Urinary bladder (tissue), 3 donors: ENCODE measurements at regions not wholly inside any gene's neighbourhood (a gene's known extent, or its start where the extent isn't known, plus 50 kb on each side); places are given as distances from the start of the nearest gene placed in this dataset.
A peak's percentile ranks its signal among the peaks of the same experiment; 100 is the strongest.
"Not testable (repeated sequence)": the region's sequence is repeated elsewhere in the genome, so short reads cannot be mapped to it uniquely, and the experiment has no call there.

Experiments
- DNase-seq: peaks from one replicate; pipeline ENCODE4 v3.0.0-alpha.2; 2015; ENCODE audit errors: extremely low spot score
- H3K27ac ChIP-seq: one replicate; pipeline ENCODE4 v1.5.1; 2013; ENCODE audit warnings: low read depth, mild to moderate bottlenecking, moderate library complexity
- H3K36me3 ChIP-seq: one replicate; pipeline ENCODE4 v1.6.1; 2013; ENCODE audit warnings: mild to moderate bottlenecking, moderate library complexity; ENCODE audit not compliant: insufficient read depth
- H3K4me1 ChIP-seq: one replicate; pipeline ENCODE4 v1.6.1; 2013; ENCODE audit warnings: mild to moderate bottlenecking, moderate library complexity; ENCODE audit not compliant: insufficient read depth
- H3K4me3 ChIP-seq: one replicate; pipeline ENCODE4 v1.5.1; 2013; ENCODE audit warnings: low read depth, low read length
- WGBS: extraction: QIAGEN DNeasy Blood & Tissue Kit; methylation state at CpG from one replicate; pipeline ENCODE4 v1.1.7; 2013; 5-methylcytosine and 5-hydroxymethylcytosine counted together
- donor health status: healthy with polysubstance abuse.
- donor health status: healthy.

DNA sequence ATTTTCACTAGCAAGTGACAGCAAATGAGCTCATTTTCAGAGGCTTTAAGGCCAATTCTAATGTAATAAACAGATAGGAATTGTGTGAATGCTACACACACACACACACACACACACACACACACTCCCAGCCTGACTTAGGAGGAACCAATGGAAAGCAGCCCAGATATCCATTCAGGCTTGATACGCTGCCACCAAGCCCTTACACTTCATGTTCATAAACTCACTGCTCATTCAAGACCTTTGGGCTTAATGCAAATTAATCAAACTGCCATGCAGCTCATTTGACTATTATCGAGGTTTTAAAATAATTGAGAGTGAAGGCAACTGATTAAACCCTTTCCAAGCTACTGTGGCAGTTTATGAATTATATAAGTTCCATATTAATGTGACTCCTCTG lies 298.9 kb upstream of the NCKAP5 start:
- Histone ChIP-seq H3K36me3 (no peaks in the 10 kb centered on the region), H3K27ac (no peak overlapping the region), H3K4me3 (no peak overlapping the region), H3K4me1 (no peaks in the 10 kb centered on the region)
- DNase-seq: no peak
- 59% methylated on average over 2 of the region's 2 CpGs for WGBS

DNA sequence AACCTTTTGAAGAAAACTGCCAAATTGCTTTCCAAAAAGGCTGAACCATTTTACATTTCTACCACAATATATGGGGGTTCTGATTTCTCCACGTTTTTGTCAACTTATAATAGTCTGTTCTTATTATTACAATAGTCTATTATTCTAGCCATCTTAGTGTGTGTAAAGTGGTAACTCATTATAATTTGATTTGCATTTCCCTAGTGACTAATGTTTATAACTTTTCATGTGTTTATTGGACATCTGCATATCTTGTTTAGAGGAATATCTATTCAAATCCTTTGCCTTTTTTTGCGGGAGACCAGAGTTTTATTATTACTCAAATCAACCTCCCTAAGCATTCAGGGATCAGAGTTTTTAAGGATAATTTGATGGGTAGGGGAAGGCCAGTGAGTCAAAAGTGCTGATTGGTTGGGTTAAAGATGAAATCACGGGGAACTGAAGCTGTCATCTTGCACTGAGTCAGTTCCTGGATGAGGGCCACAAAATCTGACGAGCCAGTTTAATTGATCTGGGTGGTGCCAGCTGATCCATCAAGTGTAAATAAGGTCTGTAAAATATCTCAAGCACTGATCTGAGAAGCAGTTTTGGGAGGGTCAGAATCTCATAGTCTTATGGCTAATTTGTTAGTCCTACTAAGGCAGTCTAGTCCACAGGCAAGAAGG lies 303.4 kb upstream of the NCKAP5 start:
- no peaks in the 10 kb centered on the region for H3K36me3 ChIP-seq
- no peak for DNase-seq
- H3K4me3 ChIP-seq: no peak overlapping the region
- no peaks in the 10 kb centered on the region for H3K4me1 ChIP-seq
- WGBS: 61% methylated on average over 4 of the region's 4 CpGs
- no peak overlapping the region for H3K27ac ChIP-seq

DNA sequence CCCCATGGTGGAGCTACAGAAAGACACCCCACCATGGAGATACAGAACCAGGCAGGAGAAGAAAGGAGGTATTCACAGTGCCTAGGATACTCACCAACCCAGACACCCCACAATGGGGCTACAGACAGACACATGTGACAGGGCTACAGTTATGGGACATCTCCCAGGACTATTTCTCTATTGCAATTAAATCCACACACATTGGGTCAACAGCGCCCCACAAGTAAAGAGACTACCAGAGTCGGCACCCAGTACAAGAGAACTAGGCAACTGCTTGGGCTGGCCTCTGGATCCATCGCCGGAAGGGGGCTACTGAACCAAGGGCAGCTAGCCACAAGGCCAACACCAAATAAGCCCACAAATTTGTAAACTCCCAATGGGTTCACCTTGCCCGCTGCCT lies 310.1 kb upstream of the NCKAP5 start:
- Histone ChIP-seq H3K27ac (no peak overlapping the region), H3K36me3 (no peaks in the 10 kb centered on the region), H3K4me1 (no peaks in the 10 kb centered on the region), H3K4me3 (no peak overlapping the region)
- no peak for DNase-seq
- 95% methylated on average over 5 of the region's 5 CpGs for WGBS

DNA sequence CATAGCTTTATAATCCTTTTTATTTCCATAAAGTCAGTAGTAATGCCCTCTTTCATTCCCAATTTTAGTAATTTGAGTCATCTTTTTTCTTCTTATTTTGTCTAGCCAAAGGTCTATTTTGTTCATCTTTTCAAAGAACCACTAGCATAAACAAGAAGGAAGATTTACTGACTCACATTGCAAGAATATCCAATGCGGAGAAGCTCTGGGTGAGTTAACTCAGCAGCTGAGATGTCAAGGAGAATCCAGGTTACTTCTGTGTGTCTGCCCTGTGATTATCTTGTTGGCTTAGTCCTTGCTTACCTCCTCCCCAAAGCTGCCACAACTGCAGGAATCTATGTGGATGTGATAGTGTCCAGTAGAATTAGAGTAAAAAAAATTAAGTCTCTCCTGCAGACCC lies 311.4 kb upstream of the NCKAP5 start:
- Histone ChIP-seq H3K27ac (no peak overlapping the region), H3K4me1 (no peaks in the 10 kb centered on the region), H3K4me3 (no peak overlapping the region), H3K36me3 (no peaks in the 10 kb centered on the region)
- WGBS: 86% methylated on average over 1 of the region's 1 CpG
- no peak for DNase-seq

DNA sequence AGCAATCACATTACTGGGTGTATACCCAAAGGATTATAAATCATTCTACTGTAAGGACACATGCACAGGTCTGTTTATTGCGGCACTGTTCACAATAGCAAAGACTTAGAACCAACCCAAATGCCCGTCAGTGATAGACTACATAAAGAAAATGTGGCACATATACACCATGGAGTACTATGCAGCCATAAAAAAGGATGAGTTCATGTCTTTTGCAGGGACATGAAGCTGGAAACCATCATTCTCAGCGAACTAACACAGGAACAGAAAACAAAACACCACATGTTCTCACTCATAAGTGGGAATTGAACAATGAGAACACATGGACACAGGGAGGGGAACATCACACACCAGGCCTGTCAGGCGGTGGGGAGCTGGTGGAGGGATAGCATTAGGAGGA lies 313.9 kb upstream of the NCKAP5 start:
- not testable (repeated sequence) for H3K27ac ChIP-seq, H3K4me3 ChIP-seq, DNase-seq, H3K36me3 ChIP-seq, H3K4me1 ChIP-seq
- 82% methylated on average over 4 of the region's 4 CpGs for WGBS

DNA sequence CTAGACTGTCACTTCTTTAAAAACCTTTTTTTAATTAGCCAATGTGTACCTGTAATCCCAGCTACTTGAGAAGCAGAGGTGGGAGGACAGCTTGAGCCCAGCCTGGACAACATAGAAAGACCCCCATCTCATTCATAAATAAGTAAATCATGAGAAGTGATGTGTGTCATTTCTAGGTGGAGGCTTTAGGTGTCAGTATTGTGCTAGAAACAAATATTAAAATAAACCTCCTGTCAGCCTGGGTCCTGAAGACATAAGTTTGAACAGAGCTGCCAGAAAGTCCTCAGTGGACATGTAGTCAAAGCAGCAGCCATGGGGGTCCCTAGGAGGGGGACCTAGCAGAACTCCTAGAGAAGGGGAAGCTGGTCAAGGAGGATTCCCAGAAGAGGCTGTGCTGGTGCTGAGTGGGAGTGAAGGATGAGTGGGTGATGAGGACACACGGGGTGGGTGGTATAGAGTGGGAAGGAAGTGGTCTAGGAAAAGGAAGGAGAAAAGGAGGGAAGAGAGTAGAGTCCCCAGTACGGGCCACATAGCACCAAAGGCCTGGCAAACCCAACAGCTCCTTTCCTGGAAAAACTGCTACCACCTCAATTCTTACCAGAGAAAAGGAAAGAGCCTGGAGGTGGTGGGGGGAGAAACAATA lies 316.6 kb upstream of the NCKAP5 start:
- WGBS: 84% methylated on average over 2 of the region's 2 CpGs
- Histone ChIP-seq H3K36me3 (no peaks in the 10 kb centered on the region), H3K4me1 (no peaks in the 10 kb centered on the region), H3K4me3 (no peak overlapping the region), H3K27ac (no peak overlapping the region)
- DNase-seq: no peak

DNA sequence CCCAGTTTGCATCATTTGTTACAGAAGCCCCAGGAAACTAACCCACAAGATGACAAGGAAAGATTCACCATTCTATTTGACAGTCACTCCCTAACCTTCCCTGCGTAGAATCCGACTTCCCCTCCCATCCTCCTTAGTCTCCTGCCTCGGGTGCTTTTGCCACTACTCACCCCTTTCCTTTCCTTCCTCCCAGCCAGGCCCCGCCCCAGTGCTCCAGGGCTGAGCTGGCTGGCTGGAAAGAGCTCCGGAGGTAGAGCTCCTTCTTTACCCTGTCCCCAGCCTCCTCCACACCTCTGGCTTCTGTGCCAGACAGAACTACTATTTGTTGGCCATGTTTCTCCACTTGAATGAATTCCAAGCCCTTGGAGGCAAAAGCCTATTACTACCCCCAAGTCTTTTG lies 317.6 kb upstream of the NCKAP5 start:
- Histone ChIP-seq H3K4me1 (no peaks in the 10 kb centered on the region), H3K27ac (no peak overlapping the region), H3K36me3 (no peaks in the 10 kb centered on the region), H3K4me3 (no peak overlapping the region)
- no peak for DNase-seq
- WGBS: 61% methylated on average over 5 of the region's 5 CpGs

DNA sequence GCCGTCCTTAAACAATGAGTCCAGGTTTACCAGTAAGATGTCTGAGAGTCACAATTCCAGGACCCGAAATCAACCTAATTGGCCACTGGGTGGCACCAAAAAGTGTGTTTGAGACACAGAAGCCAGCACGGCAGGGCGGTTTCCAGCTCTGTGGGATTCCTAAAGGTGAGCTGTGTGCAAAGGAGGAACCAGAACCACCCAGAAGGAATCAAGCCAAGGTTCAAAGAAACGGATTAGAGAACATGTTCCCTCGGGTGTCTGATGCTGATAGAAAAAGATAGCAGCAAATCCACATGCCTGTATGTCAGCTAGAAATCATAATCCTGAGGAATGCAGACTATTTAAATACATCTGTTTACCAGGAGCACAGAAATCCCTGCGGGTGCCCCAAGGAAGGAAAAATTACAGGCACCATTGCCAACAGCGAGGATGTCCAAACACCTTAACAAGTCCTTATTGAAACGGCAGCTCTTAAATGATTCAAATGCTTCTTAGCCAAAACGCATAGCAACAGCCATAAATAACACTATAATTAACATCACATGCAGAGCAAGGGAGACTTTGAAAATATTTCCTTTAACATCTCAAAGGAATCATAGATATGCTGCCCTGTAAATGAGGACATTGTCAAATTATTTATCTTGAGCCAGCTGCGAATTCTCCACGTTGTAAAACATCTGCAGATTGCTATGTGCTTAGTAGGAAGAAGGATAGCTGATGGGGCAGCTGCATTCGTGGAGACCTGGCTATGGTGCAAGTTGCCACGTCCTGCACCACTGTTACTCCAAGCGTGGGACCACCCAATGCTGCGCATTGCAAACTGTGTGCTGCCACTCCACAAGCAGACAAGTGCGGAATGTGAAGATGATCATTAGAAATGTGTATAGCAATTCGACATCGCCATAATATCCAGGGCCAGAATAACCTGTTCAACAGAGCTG lies 318.7 kb upstream of the NCKAP5 start:
- no peaks in the 10 kb centered on the region for H3K36me3 ChIP-seq
- DNase-seq: peak; percentile 53
- H3K27ac ChIP-seq: no peak overlapping the region
- no peaks in the 10 kb centered on the region for H3K4me1 ChIP-seq
- no peak overlapping the region for H3K4me3 ChIP-seq
- 29% methylated on average over 19 of the region's 19 CpGs for whole genome bisulfite sequencing

DNA sequence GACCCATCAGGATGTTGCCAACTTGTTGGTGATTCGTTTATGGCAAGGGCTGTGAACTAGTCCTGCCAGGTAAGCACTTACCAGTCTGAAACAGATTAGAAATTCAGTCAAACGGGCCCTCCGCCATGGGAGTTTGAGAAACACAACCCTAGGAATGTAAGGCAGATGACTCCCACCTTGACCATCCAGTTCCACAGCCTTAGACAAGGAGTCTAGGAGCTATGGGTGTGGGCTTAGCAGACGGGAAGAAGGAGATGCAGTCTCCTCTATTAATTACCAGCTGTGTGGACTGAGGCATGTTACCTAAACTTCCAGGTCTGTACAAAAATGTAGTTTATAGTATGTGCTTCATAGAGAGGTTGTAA lies 319.4 kb upstream of the NCKAP5 start:
- Histone ChIP-seq H3K4me3 (no peak overlapping the region), H3K27ac (no peak overlapping the region), H3K36me3 (no peaks in the 10 kb centered on the region), H3K4me1 (no peaks in the 10 kb centered on the region)
- no peak for DNase-seq
- WGBS: 84% methylated on average over 4 of the region's 4 CpGs

DNA sequence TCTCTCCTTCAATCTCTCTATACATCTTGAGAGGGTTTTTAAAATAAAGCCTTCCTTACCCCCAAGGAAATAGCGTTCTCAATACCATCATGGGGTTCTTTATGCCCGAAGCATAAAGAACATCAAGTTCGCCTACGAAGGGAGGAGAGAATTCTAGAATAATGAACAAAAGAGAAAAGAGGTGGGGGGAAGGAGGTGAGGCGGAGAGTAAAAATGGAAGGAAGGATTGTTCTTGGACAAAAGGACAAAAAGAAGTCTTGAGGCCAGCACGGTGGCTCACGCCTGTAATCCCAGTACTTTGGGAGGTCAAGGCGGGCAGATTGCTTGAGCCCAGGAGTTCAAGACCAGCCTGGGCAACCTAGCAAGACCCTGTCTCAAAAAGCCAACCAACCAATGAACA lies 319.8 kb upstream of the NCKAP5 start:
- H3K4me1 ChIP-seq: no peaks in the 10 kb centered on the region
- no peak overlapping the region for H3K27ac ChIP-seq
- no peak overlapping the region for H3K4me3 ChIP-seq
- DNase-seq: no peak
- H3K36me3 ChIP-seq: no peaks in the 10 kb centered on the region
- 96% methylated on average over 8 of the region's 8 CpGs for WGBS

DNA sequence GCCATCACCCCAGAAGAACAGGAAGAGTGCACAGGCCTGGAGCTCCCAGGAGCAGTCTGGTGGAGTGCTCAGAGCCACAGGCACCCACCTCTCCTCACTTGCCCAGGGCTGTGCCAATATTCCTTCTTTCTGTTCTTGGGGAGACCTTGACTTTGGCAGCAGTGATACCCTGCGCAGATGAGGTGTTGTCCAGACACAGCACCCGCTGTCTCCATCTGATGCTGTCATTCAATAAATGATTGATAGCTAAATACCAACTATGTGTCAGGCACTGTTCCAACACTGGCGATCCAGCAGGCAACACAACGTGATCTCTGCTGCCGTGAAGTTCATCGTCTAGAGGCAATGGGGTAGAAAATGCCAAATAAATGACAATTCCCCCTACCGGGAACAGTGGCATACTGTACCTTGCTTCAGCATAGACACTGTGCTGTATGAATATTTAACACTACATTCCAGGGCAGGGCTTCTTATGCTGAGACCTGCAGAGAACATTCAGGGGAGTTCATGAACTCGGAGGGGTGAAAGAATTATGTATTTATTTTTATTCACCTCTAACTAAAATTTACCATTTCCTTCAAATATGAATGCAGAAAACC lies 320.5 kb upstream of the NCKAP5 start:
- WGBS: 88% methylated on average over 8 of the region's 8 CpGs
- Histone ChIP-seq H3K4me1 (no peaks in the 10 kb centered on the region), H3K4me3 (no peak overlapping the region), H3K36me3 (no peaks in the 10 kb centered on the region), H3K27ac (no peak overlapping the region)
- no peak for DNase-seq

DNA sequence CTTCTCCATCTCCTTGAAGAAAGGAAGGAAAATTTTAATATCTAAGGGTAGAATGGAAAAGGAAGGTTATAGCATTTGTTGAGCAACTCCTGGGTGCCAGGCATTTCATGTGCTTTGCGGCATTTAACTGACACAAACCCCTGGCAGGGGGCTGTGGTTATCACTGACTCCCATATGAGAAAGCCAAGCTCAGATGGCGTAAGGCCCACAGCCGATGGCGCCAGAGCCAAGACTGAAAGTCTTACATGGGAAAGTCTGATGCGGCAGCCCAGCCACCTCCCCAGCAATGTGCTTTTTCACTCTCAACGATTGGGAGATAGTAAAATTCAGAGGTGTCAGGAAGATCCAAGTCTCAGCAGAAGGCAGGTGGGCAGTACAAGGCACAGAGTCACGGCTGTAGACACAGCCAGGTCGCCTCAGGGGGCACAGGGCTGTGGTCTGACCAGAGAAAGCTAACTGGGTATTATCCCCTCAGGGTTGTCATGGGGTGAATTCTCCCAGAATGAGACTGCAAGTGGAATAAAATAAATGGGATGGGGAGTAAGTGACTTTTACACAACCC lies 324.2 kb upstream of the NCKAP5 start:
- Histone ChIP-seq H3K36me3 (no peaks in the 10 kb centered on the region), H3K27ac (no peak overlapping the region), H3K4me3 (no peak overlapping the region), H3K4me1 (no peaks in the 10 kb centered on the region)
- 74% methylated on average over 8 of the region's 8 CpGs for WGBS
- DNase-seq: no peak

DNA sequence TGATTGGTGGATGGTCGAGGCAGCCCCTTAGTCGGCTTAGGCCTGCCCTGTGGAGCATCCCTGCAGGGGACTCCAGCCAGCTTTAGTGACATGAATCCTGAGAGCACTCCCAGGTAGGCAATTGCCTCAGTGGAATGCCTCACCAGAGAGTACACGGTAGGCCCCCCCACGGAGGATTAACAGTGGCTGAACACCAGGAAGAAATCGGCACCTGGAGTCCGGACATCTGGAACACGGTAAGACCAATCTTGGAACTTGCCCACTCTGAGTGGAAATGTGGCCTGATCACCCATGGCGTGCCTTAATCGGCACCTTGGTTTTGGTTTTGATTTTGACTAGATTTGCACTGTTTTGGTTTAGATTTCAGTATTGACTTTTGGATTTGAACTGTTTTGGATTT lies 326.2 kb upstream of the NCKAP5 start:
- H3K4me3 ChIP-seq: no peak overlapping the region
- DNase-seq: no peak
- 95% methylated on average over 9 of the region's 9 CpGs for WGBS
- H3K4me1 ChIP-seq: no peaks in the 10 kb centered on the region
- no peaks in the 10 kb centered on the region for H3K36me3 ChIP-seq
- no peak overlapping the region for H3K27ac ChIP-seq
